ENCODE measurements at regions not wholly inside any gene's neighbourhood (a gene's known extent, or its start where the extent isn't known, plus 50 kb on each side); places are given as distances from the start of the nearest gene placed in this dataset.

DNA sequence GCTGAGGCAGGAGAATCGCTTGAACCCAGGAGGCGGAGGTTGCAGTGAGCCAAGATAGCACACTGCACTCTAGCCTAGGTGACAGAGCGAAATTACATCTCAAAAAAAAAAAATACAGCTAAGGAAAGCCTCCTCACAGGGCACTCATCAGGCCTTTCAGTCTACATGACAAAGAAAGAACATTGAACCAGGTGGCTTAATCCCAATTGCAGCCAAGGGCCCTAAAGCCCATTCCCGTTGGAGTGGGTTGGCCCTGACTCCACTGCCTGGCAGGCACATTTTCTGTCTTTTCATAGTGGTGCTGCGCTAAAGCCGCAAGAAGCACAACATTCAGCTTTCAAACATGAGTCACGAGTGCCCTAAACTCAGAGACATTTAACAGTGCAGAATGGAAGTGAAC, 372.5 kb downstream of the RNF144A start:
- no peak for DNase-seq (ENCODE audit: low spot score)

- DNase-seq (ENCODE audit: low spot score), result no peak
Observed at GRCh38 chr2:7292154-7292691, 375.0 kb downstream of the RNF144A start.

GRCh38 chr2:7309582-7309981, 392.4 kb downstream of the RNF144A start:
- DNase-seq (ENCODE audit: low spot score), result peak; percentile 64

DNA sequence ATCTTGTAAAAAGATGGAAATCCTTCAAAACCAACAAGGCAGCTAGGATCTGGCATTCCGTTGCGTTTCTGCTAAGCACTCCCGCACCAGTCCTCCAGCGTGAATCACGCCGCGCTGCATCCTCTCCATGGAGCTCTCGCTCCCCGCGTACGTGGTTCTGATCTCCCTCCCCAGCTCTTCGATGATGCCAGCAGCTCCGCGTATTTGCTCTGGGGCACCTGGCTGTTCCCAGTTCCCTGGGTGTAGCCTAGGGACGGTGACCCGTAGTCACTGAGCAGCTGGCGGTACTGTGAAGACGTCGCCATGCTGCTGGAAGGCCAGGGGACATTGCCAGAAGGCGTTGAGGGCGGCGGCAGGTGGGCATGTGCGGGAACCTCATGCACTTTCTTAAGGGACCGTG, 407.5 kb downstream of the RNF144A start:
- DNase-seq (ENCODE audit: low spot score), result no peak

DNA sequence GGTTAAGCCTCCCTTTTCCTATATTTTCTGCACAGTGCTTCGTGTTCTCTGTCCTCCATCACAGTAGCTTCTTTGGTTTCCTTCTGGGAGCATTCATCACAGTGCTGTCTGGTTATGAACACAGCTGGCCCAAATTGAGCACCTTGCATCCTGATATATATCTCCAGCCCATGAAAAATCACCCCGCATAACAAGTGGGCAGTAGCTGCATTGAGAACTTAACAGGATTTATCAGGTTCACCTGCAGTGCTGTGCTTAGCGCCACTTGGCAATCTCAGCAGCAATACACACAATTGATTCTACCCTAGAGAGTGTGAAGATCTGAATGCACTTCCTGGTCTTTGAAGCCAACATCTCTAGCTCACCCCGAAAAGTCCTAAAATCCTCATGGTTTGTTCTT, 408.0 kb downstream of the RNF144A start:
- DNase-seq (ENCODE audit: low spot score), result no peak

- DNase-seq (ENCODE audit: low spot score), result no peak
Observed at GRCh38 chr2:7329465-7329864, 412.3 kb downstream of the RNF144A start.

- no peak for DNase-seq (ENCODE audit: low spot score)
Observed at GRCh38 chr2:7333189-7333765, 416.1 kb downstream of the RNF144A start.

DNA sequence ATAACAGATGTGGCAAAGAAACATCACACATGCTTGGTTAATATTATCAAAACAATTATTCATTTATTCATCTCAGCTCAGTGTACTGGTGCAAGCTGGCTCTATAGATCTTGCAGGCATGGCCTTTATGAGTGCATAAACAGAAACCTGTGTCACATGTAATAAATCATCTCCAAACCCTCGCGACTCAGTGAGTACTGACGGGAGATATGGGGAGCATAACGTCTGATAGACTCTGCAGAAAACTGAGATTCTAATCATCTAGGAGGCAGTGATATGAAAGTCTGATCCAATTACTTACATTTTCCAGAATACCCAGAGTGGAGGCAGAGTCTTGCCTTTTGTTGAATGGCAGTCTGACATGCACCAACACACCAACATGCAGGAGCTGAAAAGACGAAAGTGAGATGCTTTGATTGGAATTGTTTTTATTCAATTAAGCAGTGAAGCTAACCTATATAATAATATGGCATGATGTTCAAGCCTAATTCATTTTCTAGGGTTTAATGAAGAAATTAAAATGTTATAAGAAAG, 416.8 kb downstream of the RNF144A start:
- DNase-seq (ENCODE audit: low spot score), result no peak

GRCh38 chr2:7338961-7339360, 421.7 kb downstream of the RNF144A start:
- no peak for DNase-seq (ENCODE audit: low spot score)

GRCh38 chr2:7346336-7346735, 429.1 kb downstream of the RNF144A start:
- no peak for DNase-seq (ENCODE audit: low spot score)

DNA sequence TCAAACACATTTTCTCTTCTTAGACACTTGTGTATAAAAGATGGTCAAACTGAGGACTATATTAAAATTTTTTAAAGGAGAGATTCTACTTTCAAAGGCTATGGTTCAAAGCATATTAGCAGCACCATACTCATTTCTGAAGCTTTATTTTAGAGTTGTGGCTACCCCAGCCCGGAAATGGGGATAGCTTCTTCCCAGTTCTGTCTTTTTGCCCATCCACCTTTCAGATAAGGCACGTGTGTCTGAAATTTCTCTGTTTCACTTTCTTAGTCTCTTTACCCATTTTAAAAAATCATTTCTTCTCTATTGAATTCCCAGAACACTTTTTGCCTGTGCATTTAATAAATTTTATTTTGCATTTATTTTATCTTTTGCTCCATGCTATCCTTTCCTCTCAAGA, 431.5 kb downstream of the RNF144A start:
- DNase-seq (ENCODE audit: low spot score), result no peak

DNA sequence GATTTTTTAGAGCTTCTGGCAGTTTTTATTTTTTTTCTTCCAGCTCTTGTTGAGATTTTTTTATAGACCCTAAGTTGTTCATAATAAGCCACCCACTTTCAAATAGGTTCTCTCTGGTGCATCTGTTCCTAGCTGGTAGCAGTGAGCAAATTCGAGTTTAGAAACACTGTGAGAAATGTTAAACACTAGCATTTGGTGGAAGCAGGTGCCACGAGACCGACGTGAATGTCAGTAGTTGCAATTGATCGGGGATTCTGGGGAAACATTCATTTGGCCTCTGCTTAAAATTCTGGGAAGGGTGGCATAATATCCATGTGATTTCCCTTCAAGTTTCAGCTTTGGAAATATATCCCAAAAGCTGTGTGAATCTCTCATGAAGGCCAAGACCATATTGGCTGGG, 435.0 kb downstream of the RNF144A start:
- no peak for DNase-seq (ENCODE audit: low spot score)

- DNase-seq (ENCODE audit: low spot score), result no peak
Observed at GRCh38 chr2:7353571-7353970, 436.4 kb downstream of the RNF144A start.

- peak; percentile 45 for DNase-seq (ENCODE audit: low spot score)
Observed at GRCh38 chr2:7355781-7356180, 438.6 kb downstream of the RNF144A start.

- DNase-seq (ENCODE audit: low spot score), result peak; percentile 81
Observed at GRCh38 chr2:7356909-7357584, 439.8 kb downstream of the RNF144A start.

DNA sequence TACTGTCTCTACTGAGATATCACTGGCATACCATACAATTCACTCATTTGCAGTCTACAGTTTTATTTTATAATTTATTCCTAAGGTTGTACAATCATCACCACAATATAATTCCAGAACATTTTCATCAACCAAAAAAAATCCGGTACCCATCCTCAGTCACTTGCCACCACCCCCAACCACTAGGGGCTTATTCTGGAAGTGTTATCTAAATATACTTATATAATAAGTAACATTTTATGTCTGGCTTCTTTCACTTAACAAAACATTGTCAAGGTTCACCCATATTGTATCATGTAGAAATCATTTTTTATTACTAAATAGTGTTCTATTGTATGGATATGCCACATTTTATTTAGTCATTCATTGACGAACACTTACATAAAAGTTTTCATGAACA, 440.8 kb downstream of the RNF144A start:
- DNase-seq (ENCODE audit: low spot score), result no peak

DNA sequence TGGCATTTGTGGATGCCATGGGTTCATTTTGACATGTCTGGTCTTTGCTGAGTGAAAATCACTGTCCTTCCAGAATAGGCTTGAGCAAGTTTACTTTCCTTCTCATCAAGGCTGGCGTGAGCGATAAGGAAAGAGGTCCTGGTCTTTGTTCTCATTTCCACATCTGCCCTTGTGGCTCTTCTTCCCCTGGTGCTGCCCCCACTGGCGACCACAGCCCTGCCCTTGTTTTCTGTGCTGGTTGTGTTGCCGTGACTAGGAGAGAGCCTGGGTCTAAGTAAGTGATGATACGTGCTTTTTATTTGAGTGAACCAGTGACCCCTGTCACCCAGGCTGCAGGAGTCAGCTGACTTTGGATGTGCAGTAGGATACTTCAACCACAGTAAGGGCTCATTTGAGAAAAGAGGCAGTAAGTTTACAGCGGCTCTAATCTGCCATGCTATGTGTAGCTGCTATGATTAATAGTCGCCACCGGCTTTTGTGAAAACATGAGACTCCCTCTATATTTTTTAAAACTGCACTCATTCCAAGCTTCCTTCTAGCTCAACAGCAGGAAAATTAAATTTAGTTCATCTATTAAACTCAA, 441.7 kb downstream of the RNF144A start:
- DNase-seq (ENCODE audit: low spot score), result no peak

GRCh38 chr2:7363906-7364305, 446.7 kb downstream of the RNF144A start:
- DNase-seq (ENCODE audit: low spot score), result no peak

DNA sequence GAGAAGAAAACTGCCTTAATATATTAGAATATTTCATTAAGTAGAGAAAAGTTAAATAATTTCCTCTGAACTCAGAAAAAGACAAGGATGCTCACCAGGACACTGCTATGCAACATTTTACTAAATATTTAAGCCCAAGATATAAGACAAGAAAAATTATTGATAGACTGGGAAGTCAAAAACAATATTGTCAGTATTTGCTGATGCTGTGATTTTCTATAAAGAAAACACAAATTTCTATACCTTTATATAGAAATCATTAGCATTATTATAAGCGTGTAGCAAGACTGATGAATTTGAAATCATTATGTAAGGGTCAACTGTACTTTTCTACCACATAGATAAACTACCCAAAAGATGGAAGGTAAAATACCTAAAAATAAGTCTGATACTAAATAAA, 451.0 kb downstream of the RNF144A start:
- no peak for DNase-seq (ENCODE audit: low spot score)

GRCh38 chr2:7373156-7373555, 455.9 kb downstream of the RNF144A start:
- peak; percentile 82 for DNase-seq (ENCODE audit: low spot score)

- peak; percentile 73 for DNase-seq (ENCODE audit: low spot score)
Observed at GRCh38 chr2:7375901-7376300, 458.7 kb downstream of the RNF144A start.

- peak; percentile 73 for DNase-seq (ENCODE audit: low spot score)
Observed at GRCh38 chr2:7377916-7378569, 460.8 kb downstream of the RNF144A start.

- peak; percentile 89 for DNase-seq (ENCODE audit: low spot score)
Observed at GRCh38 chr2:7378591-7378990, 461.4 kb downstream of the RNF144A start.
